Endodermal cell (in vitro differentiated cells): ENCODE measurements at regions not wholly inside any gene's neighbourhood (a gene's known extent, or its start where the extent isn't known, plus 50 kb on each side); places are given as distances from the start of the nearest gene placed in this dataset.

Experiments
- DNase-seq: peaks from one replicate; pipeline ENCODE4 v3.0.0-alpha.2; 2017
- H3K27ac ChIP-seq: 2 replicates; pipeline ENCODE4 v1.5.1; 2013; ENCODE audit warnings: mild to moderate bottlenecking, low read depth, low read length, moderate library complexity
- H3K27me3 ChIP-seq: 2 replicates; pipeline ENCODE4 v1.6.1; 2013; ENCODE audit warnings: mild to moderate bottlenecking, low read length, moderate library complexity; ENCODE audit not compliant: insufficient read depth, control insufficient read depth, poor library complexity, severe bottlenecking
- H3K36me3 ChIP-seq: 2 replicates; pipeline ENCODE4 v1.7.0; 2013; ENCODE audit warnings: mild to moderate bottlenecking, low read length, moderate library complexity; ENCODE audit not compliant: control insufficient read depth, insufficient read depth
- H3K4me1 ChIP-seq: one replicate; pipeline ENCODE4 v1.7.0; 2013; ENCODE audit warnings: low read length; ENCODE audit not compliant: control insufficient read depth, insufficient read depth
- H3K4me3 ChIP-seq: 2 replicates; pipeline ENCODE4 v1.5.1; 2013; ENCODE audit warnings: mild to moderate bottlenecking, low read length, moderate library complexity
- H3K9ac ChIP-seq: 2 replicates; pipeline ENCODE4 v1.6.1; 2013; ENCODE audit warnings: mild to moderate bottlenecking, low read length, moderate library complexity; ENCODE audit not compliant: poor library complexity, severe bottlenecking; ENCODE audit errors: extremely low read depth
- H3K9me3 ChIP-seq: 2 replicates; pipeline ENCODE4 v1.6.1; 2013; ENCODE audit warnings: mild to moderate bottlenecking, low read length, moderate library complexity; ENCODE audit not compliant: control insufficient read depth
- H3K27ac Mint-ChIP-seq: 2 replicates; pipeline ENCODE4 v1.8.0; 2020; ENCODE audit warnings: mixed read lengths
- H3K27me3 Mint-ChIP-seq: 2 replicates; pipeline ENCODE4 v1.8.0; 2021; ENCODE audit warnings: mild to moderate bottlenecking, mixed read lengths; ENCODE audit not compliant: insufficient read depth
- H3K36me3 Mint-ChIP-seq: 2 replicates; pipeline ENCODE4 v1.8.0; 2020; ENCODE audit warnings: low read depth, mixed read lengths
- H3K4me1 Mint-ChIP-seq: 2 replicates; pipeline ENCODE4 v1.8.0; 2020; ENCODE audit warnings: mixed read lengths
- H3K4me3 Mint-ChIP-seq: 2 replicates; pipeline ENCODE4 v1.8.0; 2020; ENCODE audit warnings: mild to moderate bottlenecking, moderate library complexity, mixed read lengths
- H3K9me3 Mint-ChIP-seq: 2 replicates; pipeline ENCODE4 v1.8.0; 2020; ENCODE audit warnings: mild to moderate bottlenecking, mixed read lengths
- WGBS, 2 experiments: methylation state at CpG; one replicate each; pipeline versions ENCODE4 v1.1.5 to v1.1.7; 2013; ENCODE audit warnings: missing lambda C conversion rate in 2 of 2, mixed read lengths in 1 of 2; ENCODE audit not compliant: insufficient coverage in 1 of 2, insufficient read length in 1 of 2; 5-methylcytosine and 5-hydroxymethylcytosine counted together
- TF ChIP-seq, protein P1 (sequence below): fragments of 200-600 bp; sonication (generic); conservative IDR thresholded peaks from 2 replicates; pipeline ENCODE4 v1.5.0; 2021; ENCODE audit warnings: antibody characterized with exemption, mild to moderate bottlenecking

- Mint-ChIP-seq H3K27me3 (no peaks in the 10 kb centered on the region), H3K4me1 (peaks cover 7% of the 10 kb centered on the region), H3K27ac (no peak overlapping the region), H3K9me3 (peaks cover 5% of the 10 kb centered on the region), H3K36me3 (peaks cover 2% of the 10 kb centered on the region), H3K4me3 (no peak overlapping the region)
- peaks cover 4% of the 10 kb centered on the region for H3K4me1 ChIP-seq
- no peak overlapping the region for H3K4me3 ChIP-seq
- no peak overlapping the region for H3K27ac ChIP-seq
- no peaks in the 10 kb centered on the region for H3K27me3 ChIP-seq
- DNase-seq: no peak
- WGBS, 2 experiments: 67 to 81% methylated on average over 1 to 2 of the region's 2 CpGs
- no peak overlapping the region for H3K9ac ChIP-seq
- TF ChIP-seq, protein P1, sequence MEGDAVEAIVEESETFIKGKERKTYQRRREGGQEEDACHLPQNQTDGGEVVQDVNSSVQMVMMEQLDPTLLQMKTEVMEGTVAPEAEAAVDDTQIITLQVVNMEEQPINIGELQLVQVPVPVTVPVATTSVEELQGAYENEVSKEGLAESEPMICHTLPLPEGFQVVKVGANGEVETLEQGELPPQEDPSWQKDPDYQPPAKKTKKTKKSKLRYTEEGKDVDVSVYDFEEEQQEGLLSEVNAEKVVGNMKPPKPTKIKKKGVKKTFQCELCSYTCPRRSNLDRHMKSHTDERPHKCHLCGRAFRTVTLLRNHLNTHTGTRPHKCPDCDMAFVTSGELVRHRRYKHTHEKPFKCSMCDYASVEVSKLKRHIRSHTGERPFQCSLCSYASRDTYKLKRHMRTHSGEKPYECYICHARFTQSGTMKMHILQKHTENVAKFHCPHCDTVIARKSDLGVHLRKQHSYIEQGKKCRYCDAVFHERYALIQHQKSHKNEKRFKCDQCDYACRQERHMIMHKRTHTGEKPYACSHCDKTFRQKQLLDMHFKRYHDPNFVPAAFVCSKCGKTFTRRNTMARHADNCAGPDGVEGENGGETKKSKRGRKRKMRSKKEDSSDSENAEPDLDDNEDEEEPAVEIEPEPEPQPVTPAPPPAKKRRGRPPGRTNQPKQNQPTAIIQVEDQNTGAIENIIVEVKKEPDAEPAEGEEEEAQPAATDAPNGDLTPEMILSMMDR: no peak
- H3K36me3 ChIP-seq: no peaks in the 10 kb centered on the region
- no peaks in the 10 kb centered on the region for H3K9me3 ChIP-seq
These were observed 246.1 kb upstream of the MIR17HG start for GRCh38 chr13:91101381-91101780.

- Mint-ChIP-seq H3K36me3 (peaks cover 2% of the 10 kb centered on the region), H3K4me3 (no peak overlapping the region), H3K4me1 (peaks cover 7% of the 10 kb centered on the region), H3K27me3 (no peaks in the 10 kb centered on the region), H3K9me3 (peaks cover 5% of the 10 kb centered on the region), H3K27ac (no peak overlapping the region)
- TF ChIP-seq, protein P1: no peak
- Histone ChIP-seq H3K4me1 (peaks cover 4% of the 10 kb centered on the region), H3K4me3 (no peak overlapping the region), H3K36me3 (no peaks in the 10 kb centered on the region), H3K27me3 (no peaks in the 10 kb centered on the region), H3K27ac (no peak overlapping the region), H3K9me3 (peaks cover 3% of the 10 kb centered on the region), H3K9ac (no peak overlapping the region)
- DNase-seq: no peak
- 96 to 100% methylated on average over 2 of the region's 3 CpGs for WGBS, 2 experiments
These were observed 242.2 kb upstream of the MIR17HG start for GRCh38 chr13:91105270-91105669.

- Mint-ChIP-seq H3K4me1 (peaks cover 3% of the 10 kb centered on the region), H3K4me3 (no peak overlapping the region), H3K27me3 (no peaks in the 10 kb centered on the region), H3K27ac (no peak overlapping the region), H3K36me3 (peaks cover 2% of the 10 kb centered on the region), H3K9me3 (peaks cover 5% of the 10 kb centered on the region)
- Histone ChIP-seq H3K9me3 (peaks cover 3% of the 10 kb centered on the region), H3K27ac (no peak overlapping the region), H3K4me3 (no peak overlapping the region), H3K4me1 (no peaks in the 10 kb centered on the region), H3K27me3 (no peaks in the 10 kb centered on the region), H3K36me3 (no peaks in the 10 kb centered on the region), H3K9ac (no peak overlapping the region)
- TF ChIP-seq, protein P1: no peak
- WGBS, 2 experiments: no CpG with 5 or more reads among the region's 2 CpGs
- DNase-seq: no peak
These were observed 240.9 kb upstream of the MIR17HG start for GRCh38 chr13:91106565-91106964.
